Endothelial cell (in vitro differentiated cells): ENCODE measurements at regions not wholly inside any gene's neighbourhood (a gene's known extent, or its start where the extent isn't known, plus 50 kb on each side); places are given as distances from the start of the nearest gene placed in this dataset.

Experiments
- DNase-seq: peaks from one replicate; pipeline ENCODE4 v3.0.0; 2021; ENCODE audit warnings: low spot score
- H3K27ac Mint-ChIP-seq: one replicate; pipeline ENCODE4 v1.8.0; 2021; ENCODE audit warnings: mixed read lengths, inconsistent platforms; ENCODE audit not compliant: unreplicated experiment
- H3K27me3 Mint-ChIP-seq: one replicate; pipeline ENCODE4 v1.8.0; 2021; ENCODE audit warnings: mild to moderate bottlenecking, moderate library complexity, mixed read lengths, inconsistent platforms; ENCODE audit not compliant: unreplicated experiment
- H3K36me3 Mint-ChIP-seq: one replicate; pipeline ENCODE4 v1.8.0; 2021; ENCODE audit warnings: mild to moderate bottlenecking, low read depth, mixed read lengths, inconsistent platforms; ENCODE audit not compliant: unreplicated experiment
- H3K4me1 Mint-ChIP-seq: one replicate; pipeline ENCODE4 v1.8.0; 2021; ENCODE audit warnings: mild to moderate bottlenecking, mixed read lengths, inconsistent platforms; ENCODE audit not compliant: unreplicated experiment
- H3K4me3 Mint-ChIP-seq: one replicate; pipeline ENCODE4 v1.8.0; 2021; ENCODE audit warnings: mild to moderate bottlenecking, mixed read lengths, inconsistent platforms; ENCODE audit not compliant: unreplicated experiment
- H3K9me3 Mint-ChIP-seq: one replicate; pipeline ENCODE4 v1.8.0; 2021; ENCODE audit warnings: mixed read lengths, inconsistent platforms; ENCODE audit not compliant: unreplicated experiment
- CTCF ChIP-seq: fragments of 200-600 bp; sonication (generic); IDR thresholded peaks from one replicate; pipeline ENCODE4 v1.5.0; 2021; ENCODE audit warnings: antibody characterized with exemption; ENCODE audit not compliant: unreplicated experiment

GRCh38 chr16:5715155-5715554 is 617.6 kb upstream of the EEF2KMT start:
- H3K9me3 Mint-ChIP-seq: no peaks in the 10 kb centered on the region
- TF ChIP-seq CTCF: no peak
- H3K27me3 Mint-ChIP-seq: no peaks in the 10 kb centered on the region

GRCh38 chr16:5709889-5710288 is 612.3 kb upstream of the EEF2KMT start:
- no peaks in the 10 kb centered on the region for H3K4me1 Mint-ChIP-seq
- H3K36me3 Mint-ChIP-seq: no peaks in the 10 kb centered on the region
- no peaks in the 10 kb centered on the region for H3K9me3 Mint-ChIP-seq
- DNase-seq: peak; percentile 69
- H3K27me3 Mint-ChIP-seq: no peaks in the 10 kb centered on the region
- no peak overlapping the region for H3K4me3 Mint-ChIP-seq
- TF ChIP-seq CTCF: no peak
- H3K27ac Mint-ChIP-seq: no peak overlapping the region

More at GRCh38 chr16:5715155-5715554, 617.6 kb upstream of the EEF2KMT start:
- H3K36me3 Mint-ChIP-seq: no peaks in the 10 kb centered on the region
- no peak for DNase-seq
- no peaks in the 10 kb centered on the region for H3K4me1 Mint-ChIP-seq
- no peak overlapping the region for H3K27ac Mint-ChIP-seq
- H3K4me3 Mint-ChIP-seq: no peak overlapping the region

- Mint-ChIP-seq H3K27ac (no peak overlapping the region), H3K9me3 (no peaks in the 10 kb centered on the region), H3K27me3 (no peaks in the 10 kb centered on the region), H3K4me1 (no peaks in the 10 kb centered on the region), H3K4me3 (no peak overlapping the region), H3K36me3 (no peaks in the 10 kb centered on the region)
- TF ChIP-seq CTCF: no peak
- no peak for DNase-seq
Observed at GRCh38 chr16:5706211-5706610, 608.6 kb upstream of the EEF2KMT start.

- H3K36me3 Mint-ChIP-seq: no peaks in the 10 kb centered on the region
- DNase-seq: no peak
- no peaks in the 10 kb centered on the region for H3K9me3 Mint-ChIP-seq
- no peaks in the 10 kb centered on the region for H3K27me3 Mint-ChIP-seq
- no peak overlapping the region for H3K4me3 Mint-ChIP-seq
- H3K27ac Mint-ChIP-seq: no peak overlapping the region
- TF ChIP-seq CTCF: no peak
- no peaks in the 10 kb centered on the region for H3K4me1 Mint-ChIP-seq
Observed at GRCh38 chr16:5704271-5704670, 606.7 kb upstream of the EEF2KMT start.

GRCh38 chr16:5693426-5693825 is 595.8 kb upstream of the EEF2KMT start:
- no peaks in the 10 kb centered on the region for H3K36me3 Mint-ChIP-seq
- H3K4me3 Mint-ChIP-seq: no peak overlapping the region
- no peak for DNase-seq
- no peaks in the 10 kb centered on the region for H3K4me1 Mint-ChIP-seq
- no peak overlapping the region for H3K27ac Mint-ChIP-seq
- H3K9me3 Mint-ChIP-seq: no peaks in the 10 kb centered on the region
- TF ChIP-seq CTCF: no peak
- H3K27me3 Mint-ChIP-seq: no peaks in the 10 kb centered on the region
